OCI-LY3 (cell line): ENCODE measurements at regions not wholly inside any gene's neighbourhood (a gene's known extent, or its start where the extent isn't known, plus 50 kb on each side); places are given as distances from the start of the nearest gene placed in this dataset.

Experiments
- H2AFZ ChIP-seq: fragments of 200-600, 300-600 bp; shearing (Covaris generic); 2 replicates; pipeline ENCODE4 v1.6.0; 2014; ENCODE audit warnings: antibody characterized with exemption, low read depth, low read length
- H3K27ac ChIP-seq: fragments of 200-600, 300-600 bp; sonication (generic); 2 replicates; pipeline ENCODE4 v1.5.1; 2014; ENCODE audit warnings: mild to moderate bottlenecking, low read length, moderate library complexity, mixed read lengths
- H3K27me3 ChIP-seq: fragments of 200-600, 300-600 bp; sonication (generic); 2 replicates; pipeline ENCODE4 v1.6.1; 2014; ENCODE audit warnings: low read depth, low read length, mixed read lengths
- H3K36me3 ChIP-seq: fragments of 200-600, 300-600 bp; sonication (generic); replicated peaks from 2 replicates; pipeline ENCODE3; 2014; ENCODE audit warnings: low read depth, low read length, mixed read lengths
- H3K4me1 ChIP-seq: fragments of 300-600, 200-600 bp; sonication (generic); 2 replicates; pipeline ENCODE4 v1.6.1; 2014; ENCODE audit warnings: low read length, mixed read lengths
- H3K4me2 ChIP-seq: fragments of 200-600, 300-600 bp; sonication (generic); 2 replicates; pipeline ENCODE4 v1.6.1; 2014; ENCODE audit warnings: low read length, mixed read lengths
- H3K4me3 ChIP-seq: fragments of 300-600, 200-600 bp; sonication (generic); 2 replicates; pipeline ENCODE4 v1.5.1; 2014; ENCODE audit warnings: antibody characterized with exemption, mild to moderate bottlenecking, low read length, moderate library complexity
- H3K79me2 ChIP-seq: fragments of 300-600, 200-600 bp; shearing (Covaris generic); 2 replicates; pipeline ENCODE4 v1.6.1; 2014; ENCODE audit warnings: mild to moderate bottlenecking, low read length, mixed read lengths
- H3K9ac ChIP-seq: fragments of 300-600, 200-600 bp; shearing (Covaris generic); 2 replicates; pipeline ENCODE4 v1.6.0; 2014; ENCODE audit warnings: mild to moderate bottlenecking, low read length, moderate library complexity
- H3K9me3 ChIP-seq: fragments of 200-600, 300-600 bp; shearing (Covaris generic); 2 replicates; pipeline ENCODE4 v1.6.1; 2014; ENCODE audit warnings: low read length, mixed read lengths; ENCODE audit not compliant: insufficient read depth
- H4K20me1 ChIP-seq: fragments of 200-600, 300-600 bp; sonication (generic); 2 replicates; pipeline ENCODE4 v1.6.1; 2016; ENCODE audit warnings: low read length, mixed read lengths; ENCODE audit not compliant: insufficient read depth
- CTCF ChIP-seq: fragments of 200-600, 300-600 bp; sonication (generic); IDR thresholded peaks from 2 replicates; pipeline ENCODE4 v1.5.1; 2014; ENCODE audit warnings: antibody characterized with exemption, low read length, low read depth
- EZH2phosphoT487 ChIP-seq: fragments of 200-600 bp; shearing (Covaris generic); IDR thresholded peaks from 2 replicates; pipeline ENCODE4 v1.6.1; 2018; ENCODE audit warnings: antibody characterized with exemption, mixed run types, low read depth

GRCh38 chr5:74067748-74068541, 441.9 kb downstream of the ARHGEF28 start:
- H3K27me3 ChIP-seq, result no peaks in the 10 kb centered on the region
- H3K9ac ChIP-seq, result no peak overlapping the region
- no peak overlapping the region for H3K4me2 ChIP-seq
- no peak overlapping the region for H2AFZ ChIP-seq
- H3K79me2 ChIP-seq, result no peaks in the 10 kb centered on the region
- no peaks in the 10 kb centered on the region for H3K4me1 ChIP-seq
- no peaks in the 10 kb centered on the region for H3K9me3 ChIP-seq
- no peak overlapping the region for H3K4me3 ChIP-seq
- no peaks in the 10 kb centered on the region for H4K20me1 ChIP-seq
- no peaks in the 10 kb centered on the region for H3K36me3 ChIP-seq
- no peak overlapping the region for H3K27ac ChIP-seq
- no peak for TF ChIP-seq EZH2phosphoT487
- no peak for TF ChIP-seq CTCF

- no peak overlapping the region for H3K27ac ChIP-seq
- H3K4me1 ChIP-seq, result no peaks in the 10 kb centered on the region
- no peaks in the 10 kb centered on the region for H3K79me2 ChIP-seq
- H4K20me1 ChIP-seq, result no peaks in the 10 kb centered on the region
- no peaks in the 10 kb centered on the region for H3K27me3 ChIP-seq
- no peak for TF ChIP-seq CTCF
- TF ChIP-seq EZH2phosphoT487, result no peak
- H3K4me2 ChIP-seq, result no peak overlapping the region
- H3K9ac ChIP-seq, result no peak overlapping the region
- H2AFZ ChIP-seq, result no peak overlapping the region
- H3K4me3 ChIP-seq, result no peak overlapping the region
- H3K36me3 ChIP-seq, result no peaks in the 10 kb centered on the region
- no peaks in the 10 kb centered on the region for H3K9me3 ChIP-seq
Observed at GRCh38 chr5:74064911-74065310, 438.9 kb downstream of the ARHGEF28 start.

GRCh38 chr5:74064225-74064624, 438.2 kb downstream of the ARHGEF28 start:
- no peaks in the 10 kb centered on the region for H4K20me1 ChIP-seq
- H3K79me2 ChIP-seq, result no peaks in the 10 kb centered on the region
- TF ChIP-seq EZH2phosphoT487, result no peak
- no peak for TF ChIP-seq CTCF
- no peak overlapping the region for H3K27ac ChIP-seq
- H3K27me3 ChIP-seq, result no peaks in the 10 kb centered on the region
- H3K4me3 ChIP-seq, result no peak overlapping the region
- H3K36me3 ChIP-seq, result no peaks in the 10 kb centered on the region
- H3K4me2 ChIP-seq, result no peak overlapping the region
- no peaks in the 10 kb centered on the region for H3K4me1 ChIP-seq
- no peak overlapping the region for H2AFZ ChIP-seq
- no peaks in the 10 kb centered on the region for H3K9me3 ChIP-seq
- no peak overlapping the region for H3K9ac ChIP-seq

- Histone ChIP-seq H4K20me1 (no peaks in the 10 kb centered on the region), H2AFZ (no peak overlapping the region), H3K9ac (no peak overlapping the region), H3K79me2 (no peaks in the 10 kb centered on the region), H3K9me3 (no peaks in the 10 kb centered on the region), H3K27ac (no peak overlapping the region), H3K4me2 (no peak overlapping the region), H3K27me3 (no peaks in the 10 kb centered on the region), H3K4me3 (no peak overlapping the region), H3K4me1 (no peaks in the 10 kb centered on the region), H3K36me3 (no peaks in the 10 kb centered on the region)
- TF ChIP-seq EZH2phosphoT487 (no peak), CTCF (no peak)
Observed at GRCh38 chr5:74063821-74064220, 437.8 kb downstream of the ARHGEF28 start.
